Colon (tissue), 2 donors: ENCODE measurements at regions not wholly inside any gene's neighbourhood (a gene's known extent, or its start where the extent isn't known, plus 50 kb on each side); places are given as distances from the start of the nearest gene placed in this dataset.
"Not testable (repeated sequence)": the region's sequence is repeated elsewhere in the genome, so short reads cannot be mapped to it uniquely, and the experiment has no call there.

Experiments
- FAIRE-seq: peaks from 2 replicates; lab custom pipeline; 2012; peaks lifted over from hg19 to GRCh38; lab: Jason Lieb, UNC
- donor health status: control.
- donor health status: control.

GRCh38 chr16:9594047-9594446, 502.6 kb downstream of the HAPSTR1 start:
- FAIRE-seq = no peak

GRCh38 chr16:9594946-9595345, 503.5 kb downstream of the HAPSTR1 start:
- no peak for FAIRE-seq

- FAIRE-seq = no peak
Measured at GRCh38 chr16:9595393-9595792, 503.9 kb downstream of the HAPSTR1 start.

GRCh38 chr16:9596788-9597187, 505.3 kb downstream of the HAPSTR1 start:
- no peak for FAIRE-seq

- no peak for FAIRE-seq
Measured at GRCh38 chr16:9597967-9598730, 506.7 kb downstream of the HAPSTR1 start.

GRCh38 chr16:9598731-9599083, 507.3 kb downstream of the HAPSTR1 start:
- FAIRE-seq = no peak

- no peak for FAIRE-seq
Measured at GRCh38 chr16:9599415-9600120, 508.1 kb downstream of the HAPSTR1 start.

GRCh38 chr16:9602189-9602588, 510.7 kb downstream of the HAPSTR1 start:
- no peak for FAIRE-seq

- no peak for FAIRE-seq
Measured at GRCh38 chr16:9603316-9603715, 511.9 kb downstream of the HAPSTR1 start.

GRCh38 chr16:9607515-9608230, 516.2 kb downstream of the HAPSTR1 start:
- no peak for FAIRE-seq

GRCh38 chr16:9610727-9611126, 519.3 kb downstream of the HAPSTR1 start:
- no peak for FAIRE-seq

- FAIRE-seq = no peak
Measured at GRCh38 chr16:9612267-9612666, 520.8 kb downstream of the HAPSTR1 start.

- FAIRE-seq = no peak
Measured at GRCh38 chr16:9614389-9614788, 522.9 kb downstream of the HAPSTR1 start.

- no peak for FAIRE-seq
Measured at GRCh38 chr16:9622268-9622667, 530.8 kb downstream of the HAPSTR1 start.

- no peak for FAIRE-seq
Measured at GRCh38 chr16:9625122-9625521, 533.7 kb downstream of the HAPSTR1 start.

GRCh38 chr16:9627427-9627826, 536.0 kb downstream of the HAPSTR1 start:
- FAIRE-seq = no peak

GRCh38 chr16:9630119-9630518, 538.7 kb downstream of the HAPSTR1 start:
- no peak for FAIRE-seq

- no peak for FAIRE-seq
Measured at GRCh38 chr16:9630985-9631384, 539.5 kb downstream of the HAPSTR1 start.

GRCh38 chr16:9633844-9634243, 542.4 kb downstream of the HAPSTR1 start:
- no peak for FAIRE-seq

GRCh38 chr16:9635150-9635720, 543.8 kb downstream of the HAPSTR1 start:
- not testable (repeated sequence) for FAIRE-seq

- no peak for FAIRE-seq
Measured at GRCh38 chr16:9644258-9644657, 538.0 kb downstream of the GRIN2A start.

GRCh38 chr16:9645911-9646310, 536.3 kb downstream of the GRIN2A start:
- no peak for FAIRE-seq
